Endothelial cell of umbilical vein (primary cell): ENCODE measurements at regions not wholly inside any gene's neighbourhood (a gene's known extent, or its start where the extent isn't known, plus 50 kb on each side); places are given as distances from the start of the nearest gene placed in this dataset.

Experiments
- BruUV-seq: library from RNA; stranded (reverse); fragments of 400-500 nt; replicated peaks from 2 replicates; lab custom pipeline; 2021; lab: Mats Ljungman, UMichigan
- CTCF ChIA-PET: fragments of 300-600, 350-600 bp; sonication (Branson Sonifier 250); formaldehyde crosslinking; loops from one replicate; lab custom pipeline; 2021; ENCODE audit warnings: antibody characterized with exemption, inconsistent platforms; lab: Charles Lee
- POLR2A ChIA-PET: fragments of 300-600, 350-600 bp; sonication (Branson Sonifier 250); formaldehyde crosslinking; loops from one replicate; lab custom pipeline; 2021; ENCODE audit warnings: antibody characterized with exemption, inconsistent platforms; lab: Charles Lee
- DNase-seq: peaks from one replicate; pipeline ENCODE4 v3.0.0-alpha.2; 2011; ENCODE audit warnings: low read depth, low spot score
- FAIRE-seq: peaks from 2 replicates; lab custom pipeline; 2011; peaks lifted over from hg19 to GRCh38; lab: Jason Lieb, UNC
- H2AFZ ChIP-seq: 2 replicates; pipeline ENCODE4 v1.6.0; 2012; ENCODE audit warnings: low read depth, low read length, control low read depth, inconsistent platforms
- H3K27ac ChIP-seq: 2 replicates; pipeline ENCODE4 v1.5.1; 2011; ENCODE audit warnings: low read depth, mild to moderate bottlenecking, control low read depth, low read length, moderate library complexity; ENCODE audit not compliant: insufficient read depth
- H3K27me3 ChIP-seq, 2 experiments: 2 replicates each; pipeline versions ENCODE4 v1.6.0 to v1.6.1; 2011; ENCODE audit warnings: low read length in 2 of 2, mixed read lengths in 1 of 2; ENCODE audit not compliant: control insufficient read depth in 2 of 2, insufficient read depth in 2 of 2
- H3K36me3 ChIP-seq, 2 experiments: 2 replicates in 1 of 2; 3 replicates in 1 of 2; pipeline ENCODE4 v1.5.1; 2011; ENCODE audit warnings: low read length in 2 of 2, mild to moderate bottlenecking in 1 of 2, moderate library complexity in 1 of 2; ENCODE audit not compliant: control insufficient read depth in 2 of 2, insufficient read depth in 2 of 2; ENCODE audit errors: extremely low read depth in 1 of 2
- H3K4me1 ChIP-seq: 3 replicates; pipeline ENCODE4 v1.5.1; 2011; ENCODE audit warnings: mild to moderate bottlenecking, low read length; ENCODE audit not compliant: control insufficient read depth, insufficient read depth; ENCODE audit errors: extremely low read depth
- H3K4me2 ChIP-seq: 2 replicates; pipeline ENCODE4 v1.6.1; 2011; ENCODE audit warnings: low read length, control low read depth, mixed read lengths; ENCODE audit not compliant: insufficient read depth
- H3K4me3 ChIP-seq, 3 experiments: fragments of 200-600 bp in 1 of 3; sonication (generic), shearing (Covaris generic) in 1 of 3; replicated peaks in 1 of 3; 2 replicates each; pipeline ENCODE4 v1.5.1; 2011 to 2016; ENCODE audit warnings: control low read depth in 3 of 3, low read length in 3 of 3, mild to moderate bottlenecking in 2 of 3, inconsistent platforms in 1 of 3, low read depth in 1 of 3, moderate library complexity in 1 of 3; ENCODE audit not compliant: insufficient read depth in 1 of 3
- H3K79me2 ChIP-seq: 2 replicates; pipeline ENCODE4 v1.6.0; 2012; ENCODE audit warnings: low read length, inconsistent platforms; ENCODE audit not compliant: control insufficient read depth, insufficient read depth
- H3K9ac ChIP-seq: replicated peaks from 2 replicates; pipeline ENCODE3; 2011; ENCODE audit warnings: low read length, control low read depth; ENCODE audit not compliant: insufficient read depth; ENCODE audit errors: extremely low read depth
- H3K9me1 ChIP-seq: replicated peaks from 3 replicates; pipeline ENCODE4 v1.6.0; 2011; ENCODE audit warnings: mild to moderate bottlenecking, low read length; ENCODE audit not compliant: control insufficient read depth, insufficient read depth; ENCODE audit errors: extremely low read depth
- H3K9me3 ChIP-seq: replicated peaks from 2 replicates; pipeline ENCODE4 v1.5.1; 2012; ENCODE audit warnings: low read length, inconsistent platforms; ENCODE audit not compliant: control insufficient read depth, insufficient read depth
- H4K20me1 ChIP-seq: replicated peaks from 2 replicates; pipeline ENCODE3; 2011; ENCODE audit warnings: mild to moderate bottlenecking, low read length; ENCODE audit not compliant: control insufficient read depth, insufficient read depth; ENCODE audit errors: extremely low read depth
- CTCF ChIP-seq, 2 donors: IDR thresholded peaks; 1 replicate in 1 of 2; 2 replicates in 1 of 2; pipeline ENCODE4 v1.5.1; 2011; ENCODE audit warnings: low read length in 2 of 2, mild to moderate bottlenecking in 2 of 2, moderate library complexity in 2 of 2, control low read depth in 1 of 2, inconsistent platforms in 1 of 2, low read depth in 1 of 2; ENCODE audit not compliant: insufficient read depth in 1 of 2; ENCODE audit errors: extremely low read depth in 1 of 2
- EZH2 ChIP-seq: IDR thresholded peaks from 2 replicates; pipeline ENCODE4 v1.6.1; 2012; ENCODE audit warnings: borderline replicate concordance, low read depth, mild to moderate bottlenecking, moderate library complexity, low read length, inconsistent platforms; ENCODE audit not compliant: severe bottlenecking
- FOS ChIP-seq: IDR thresholded peaks from 2 replicates; pipeline ENCODE4 v1.6.1; 2011; ENCODE audit warnings: mild to moderate bottlenecking, low read length, moderate library complexity, borderline replicate concordance; ENCODE audit not compliant: insufficient read depth
- GATA2 ChIP-seq: IDR thresholded peaks from 2 replicates; pipeline ENCODE4 v1.7.0; 2011; ENCODE audit warnings: low read depth, mild to moderate bottlenecking, moderate library complexity, mixed read lengths, low read length; ENCODE audit not compliant: insufficient read length, insufficient read depth
- JUN ChIP-seq: IDR thresholded peaks from 2 replicates; pipeline ENCODE4 v1.6.1; 2011; ENCODE audit warnings: borderline replicate concordance, low read depth; ENCODE audit not compliant: insufficient read length, insufficient read depth
- MAX ChIP-seq: IDR thresholded peaks from 2 replicates; pipeline ENCODE4 v1.6.1; 2011; ENCODE audit not compliant: insufficient read depth, insufficient read length
- MYC ChIP-seq: IDR thresholded peaks from one replicate; pipeline ENCODE4 v1.6.1; 2011; ENCODE audit warnings: mild to moderate bottlenecking, low read depth, low read length
- POLR2A ChIP-seq: IDR thresholded peaks from 2 replicates; pipeline ENCODE4 v1.6.1; 2012; ENCODE audit warnings: low read depth, mild to moderate bottlenecking, control low read depth, low read length
- POLR2AphosphoS5 ChIP-seq: IDR thresholded peaks from 2 replicates; pipeline ENCODE4 v1.6.1; 2012; ENCODE audit warnings: low read depth, mild to moderate bottlenecking, control low read depth, low read length, moderate library complexity; ENCODE audit not compliant: insufficient read depth
- dilution Hi-C: fragments of 300-500 bp; cut with MboI; formaldehyde crosslinking; loops from one replicate; pipeline ENCODE4 v1.15.0; 2019; ENCODE audit warnings: low sequenced_read_pairs; ENCODE audit not compliant: extremely low pct_ligation_motif_present
- intact Hi-C: fragments of 100-400 bp; cut with micrococcal nuclease; formaldehyde crosslinking; loops from one replicate; pipeline ENCODE4 v1.10.0; 2022

- Histone ChIP-seq H4K20me1 (no peaks in the 10 kb centered on the region), H3K27me3 (no peaks in the 10 kb centered on the region), H3K36me3 (no peaks in the 10 kb centered on the region), H3K4me1 (peaks cover 25% of the 10 kb centered on the region), H2AFZ (no peak overlapping the region), H3K4me3 (no peak overlapping the region), H3K27ac (no peak overlapping the region), H3K9me1 (no peaks in the 10 kb centered on the region), H3K79me2 (no peaks in the 10 kb centered on the region), H3K4me2 (no peak overlapping the region), H3K9ac (no peak overlapping the region), H3K9me3 (no peaks in the 10 kb centered on the region)
- ChIA-PET POLR2A (no interaction called here), CTCF (interaction anchor here (1.3 to 2.0 kb wide), 2 partner anchors 98 to 921 kb away, joined by 5 read pairs; no protein-coding TSS in a partner anchor)
- TF ChIP-seq GATA2 (no peak), POLR2AphosphoS5 (no peak), MAX (no peak), MYC (no peak), CTCF (IDR thresholded peaks at IDR 0.05; ENCODE audit: extremely low read depth in 1 of 2, insufficient read depth in 1 of 2, low read depth in 1 of 2, low read length in 2 of 2) (no peak), JUN (no peak), POLR2A (no peak), FOS (no peak), EZH2 (no peak)
- no TSS peak for BruUV-seq
- FAIRE-seq = no peak
- intact Hi-C loops (no loop called here), dilution Hi-C loops (no loop called here)
- no peak for DNase-seq
Observed at GRCh38 chr10:78968943-78969342, 99.8 kb upstream of the ZMIZ1 start.
